HG03575 (cell line): ENCODE measurements at regions not wholly inside any gene's neighbourhood (a gene's known extent, or its start where the extent isn't known, plus 50 kb on each side); places are given as distances from the start of the nearest gene placed in this dataset.
"Not testable (repeated sequence)": the region's sequence is repeated elsewhere in the genome, so short reads cannot be mapped to it uniquely, and the experiment has no call there.

Experiments used
- ATAC-seq: cut with Tn5 transposase; IDR thresholded peaks from one replicate; pipeline ENCODE4 v1.9.1; 2021; ENCODE audit not compliant: unreplicated experiment, insufficient number of reproducible peaks, low FRiP score; ENCODE audit errors: extremely low read depth

DNA sequence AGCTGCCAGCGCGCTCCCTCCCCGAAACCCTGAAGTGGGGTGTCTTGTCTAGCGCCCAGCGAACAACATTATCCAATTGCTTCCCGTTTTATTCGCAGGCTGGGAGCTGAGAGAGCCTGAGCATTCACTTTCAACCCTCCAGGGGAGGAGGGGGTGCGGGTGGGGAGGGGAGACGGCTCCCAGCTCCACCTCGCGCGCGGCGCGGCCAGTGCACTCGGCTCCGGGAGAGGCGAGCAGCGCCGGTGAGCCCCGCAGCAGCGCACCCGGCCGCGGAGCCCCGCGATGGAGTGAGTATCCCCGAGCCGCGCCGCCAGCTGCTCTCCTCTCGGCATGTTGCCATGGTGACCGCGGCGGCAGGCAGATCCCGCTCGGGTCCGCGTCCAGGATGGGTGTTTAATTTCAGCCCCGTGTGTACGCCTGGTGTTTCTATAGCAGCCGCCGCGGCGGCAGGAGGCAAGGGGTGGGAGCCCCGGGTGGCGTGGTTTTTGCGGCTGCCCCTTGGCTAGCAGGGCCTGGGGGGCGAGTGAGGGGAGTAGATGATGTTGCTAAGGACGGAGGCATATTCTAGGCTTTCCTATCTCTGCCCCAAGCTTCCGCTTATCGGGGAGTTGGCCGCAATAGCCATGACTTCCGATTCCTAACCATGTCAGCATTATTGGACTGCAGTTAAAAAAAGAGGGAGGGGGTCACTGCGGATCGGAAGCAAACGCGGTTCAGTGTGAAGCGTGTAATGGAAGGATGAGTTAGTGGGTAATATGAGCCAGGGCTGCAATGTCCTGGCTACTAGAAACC lies 139.2 kb upstream of the PALM2AKAP2 start:
- no peak for ATAC-seq

- ATAC-seq, result no peak
These were observed 138.7 kb upstream of the PALM2AKAP2 start for GRCh38 chr9:109641372-109641659.

- no peak for ATAC-seq
These were observed 127.9 kb upstream of the PALM2AKAP2 start for GRCh38 chr9:109652112-109652511.

GRCh38 chr9:109652971-109653370 lies 127.0 kb upstream of the PALM2AKAP2 start:
- no peak for ATAC-seq

GRCh38 chr9:109653470-109653869 lies 126.5 kb upstream of the PALM2AKAP2 start:
- no peak for ATAC-seq

GRCh38 chr9:109663978-109664377 lies 116.0 kb upstream of the PALM2AKAP2 start:
- ATAC-seq, result not testable (repeated sequence)

- ATAC-seq, result not testable (repeated sequence)
These were observed 114.3 kb upstream of the PALM2AKAP2 start for GRCh38 chr9:109665736-109666135.

GRCh38 chr9:109681301-109681700 lies 98.7 kb upstream of the PALM2AKAP2 start:
- ATAC-seq, result no peak

DNA sequence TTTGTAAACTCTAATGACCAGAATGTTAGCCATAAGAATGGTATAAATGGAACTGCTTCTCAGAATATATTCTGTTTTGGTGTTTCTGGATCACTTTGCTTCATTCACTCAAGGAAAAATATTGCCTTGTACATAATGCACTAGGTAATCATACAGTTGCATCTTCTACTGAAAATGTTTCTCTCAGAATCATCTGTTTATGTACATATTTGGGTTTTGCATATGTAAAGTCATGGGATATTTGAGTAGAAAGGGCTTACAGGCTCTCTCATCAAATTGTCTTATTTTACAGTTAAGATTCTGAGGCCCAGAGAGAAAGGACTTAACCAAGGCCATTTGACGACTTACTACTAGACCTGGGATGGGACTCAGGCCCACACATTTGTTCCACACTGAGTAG lies 97.8 kb upstream of the PALM2AKAP2 start:
- no peak for ATAC-seq

- ATAC-seq, result no peak
These were observed 96.5 kb upstream of the PALM2AKAP2 start for GRCh38 chr9:109683521-109683920.

GRCh38 chr9:109689701-109690100 lies 90.3 kb upstream of the PALM2AKAP2 start:
- no peak for ATAC-seq

GRCh38 chr9:109699019-109699418 lies 81.0 kb upstream of the PALM2AKAP2 start:
- no peak for ATAC-seq

DNA sequence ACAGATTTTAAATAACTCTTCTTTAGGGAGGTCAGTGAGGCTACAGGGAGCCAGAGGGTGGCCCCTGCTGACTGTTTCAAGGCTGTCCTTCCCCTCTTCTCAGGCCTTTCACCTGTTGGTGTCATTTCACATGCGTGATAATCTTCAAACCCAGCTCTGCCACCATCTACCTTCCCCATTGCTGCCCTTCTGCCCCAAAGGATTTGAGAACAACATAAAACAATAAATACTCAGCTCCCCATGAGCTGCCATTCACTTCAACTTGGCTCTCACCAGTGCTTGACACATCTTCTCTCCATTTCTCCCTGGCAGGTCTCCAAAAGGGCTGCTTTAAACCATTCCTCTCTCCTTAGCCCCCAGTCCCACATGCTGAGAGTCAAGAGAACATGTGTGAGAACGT lies 75.5 kb upstream of the PALM2AKAP2 start:
- no peak for ATAC-seq

- no peak for ATAC-seq
These were observed 74.5 kb upstream of the PALM2AKAP2 start for GRCh38 chr9:109705515-109705914.

- no peak for ATAC-seq
These were observed 72.6 kb upstream of the PALM2AKAP2 start for GRCh38 chr9:109707355-109707754.

- no peak for ATAC-seq
These were observed 71.5 kb upstream of the PALM2AKAP2 start for GRCh38 chr9:109708451-109708945.

DNA sequence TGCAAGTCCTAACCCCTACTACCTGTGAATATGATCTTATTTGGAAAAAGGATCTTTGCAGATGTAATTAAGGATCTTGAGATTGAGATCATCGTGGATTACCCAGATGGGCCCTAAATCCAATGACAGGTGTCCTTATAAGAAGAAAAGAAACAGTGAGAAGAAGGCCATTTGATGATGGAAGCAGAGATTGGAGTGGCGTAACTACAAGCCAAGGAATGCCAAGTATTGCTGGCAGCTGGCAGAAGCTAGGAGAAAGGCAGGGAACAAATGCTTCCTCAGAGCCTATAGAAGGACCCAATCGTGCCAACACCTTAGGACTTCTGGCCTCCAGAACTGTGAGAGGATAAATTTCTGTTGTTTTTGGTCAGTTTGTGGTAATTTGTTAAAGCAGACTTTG lies 70.1 kb upstream of the PALM2AKAP2 start:
- ATAC-seq, result no peak

DNA sequence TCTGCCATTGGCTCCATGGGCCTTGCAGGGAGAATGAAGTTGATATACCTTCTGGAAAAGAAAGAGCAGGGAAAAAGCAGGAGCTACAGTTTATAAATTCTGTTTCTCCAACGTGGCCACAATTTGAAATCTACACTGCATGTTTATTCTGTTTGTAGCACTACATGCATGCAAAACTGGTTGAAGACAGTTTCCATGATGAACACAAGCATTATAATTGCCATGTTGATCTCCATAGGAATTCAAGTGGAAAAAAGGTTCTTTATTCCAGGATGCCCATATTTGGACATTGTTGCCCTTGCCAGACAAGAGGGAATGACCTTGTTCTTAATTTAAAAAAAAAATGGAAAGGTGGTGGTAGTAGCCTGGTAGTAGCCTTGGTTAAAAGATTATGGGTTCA lies 69.2 kb upstream of the PALM2AKAP2 start:
- ATAC-seq, result no peak

DNA sequence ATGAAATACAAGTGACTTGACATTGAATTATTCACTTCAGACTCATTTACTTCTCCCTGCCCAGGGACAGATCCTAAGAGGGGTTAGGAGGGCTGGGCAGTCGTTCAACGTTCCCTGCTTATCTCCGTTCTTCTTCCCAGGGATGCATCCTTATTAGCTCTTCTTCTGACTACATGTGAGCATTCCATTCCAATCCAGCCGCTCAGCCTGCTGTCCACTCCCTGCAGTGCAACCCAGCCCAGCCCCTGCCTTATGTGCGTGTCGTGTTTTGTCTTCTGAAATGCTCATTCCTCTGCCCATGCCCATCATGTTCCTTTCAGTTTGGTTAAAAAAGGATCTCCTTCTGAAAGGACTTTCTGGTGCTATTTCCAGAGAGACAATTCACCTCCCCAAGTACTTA lies 64.7 kb upstream of the PALM2AKAP2 start:
- no peak for ATAC-seq

GRCh38 chr9:109716631-109717030 lies 63.4 kb upstream of the PALM2AKAP2 start:
- no peak for ATAC-seq

GRCh38 chr9:109717342-109717741 lies 62.7 kb upstream of the PALM2AKAP2 start:
- ATAC-seq, result no peak
